GM13977 (cell line): ENCODE measurements at regions not wholly inside any gene's neighbourhood (a gene's known extent, or its start where the extent isn't known, plus 50 kb on each side); places are given as distances from the start of the nearest gene placed in this dataset.
"Not testable (repeated sequence)": the region's sequence is repeated elsewhere in the genome, so short reads cannot be mapped to it uniquely, and the experiment has no call there.

Source experiments
- DNase-seq: peaks from one replicate; pipeline ENCODE4 v3.0.0; 2012; ENCODE audit warnings: low spot score
- in situ Hi-C: fragments of 300-500 bp; cut with MboI; formaldehyde crosslinking; loops from one replicate; pipeline ENCODE4 v1.12.0; 2022; ENCODE audit warnings: low sequenced_read_pairs, low pct_unique_long_range_greater_than_20kb, mixed read lengths, inconsistent platforms; ENCODE audit not compliant: unreplicated experiment
- TF ChIP-seq, protein P1 (sequence below): IDR thresholded peaks from 2 replicates; pipeline ENCODE4 v1.5.1; 2012; ENCODE audit warnings: mild to moderate bottlenecking, control low read depth; ENCODE audit not compliant: insufficient read depth; ENCODE audit errors: extremely low read depth, missing control alignments

DNA sequence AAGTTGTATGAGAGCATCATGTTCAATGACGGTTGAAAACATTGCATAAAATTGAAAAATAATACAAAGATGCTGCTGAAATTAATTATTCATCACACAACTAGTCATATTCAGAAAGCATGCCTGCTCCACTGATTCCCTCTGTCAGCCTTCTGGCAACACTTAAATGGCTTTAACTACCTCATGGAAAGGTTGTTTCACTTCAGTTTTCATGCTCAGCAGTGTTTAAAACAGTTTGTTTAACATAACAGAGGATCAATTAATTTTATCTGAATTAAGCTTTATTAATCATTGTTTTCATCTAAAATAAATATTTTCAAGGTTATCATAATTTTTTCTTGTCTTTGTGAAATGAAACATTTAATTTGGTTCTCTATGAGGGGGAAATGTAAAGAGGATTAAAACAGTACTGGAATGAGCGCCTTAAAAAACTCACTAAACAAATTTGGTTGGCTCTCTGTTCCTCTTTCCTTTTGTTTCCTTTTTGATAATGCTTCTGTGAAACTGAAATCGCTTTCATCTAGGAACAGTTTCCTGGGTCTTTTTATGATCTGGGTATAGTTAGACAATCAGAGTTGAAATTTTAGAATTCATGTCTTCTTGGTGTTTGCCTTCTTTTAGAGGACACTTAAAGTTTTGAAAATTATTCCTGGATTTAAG, 427.4 kb downstream of the SH2D4B start:
- DNase-seq = peak; percentile 4
- in situ Hi-C loops = no loop called here
- TF ChIP-seq, protein P1, sequence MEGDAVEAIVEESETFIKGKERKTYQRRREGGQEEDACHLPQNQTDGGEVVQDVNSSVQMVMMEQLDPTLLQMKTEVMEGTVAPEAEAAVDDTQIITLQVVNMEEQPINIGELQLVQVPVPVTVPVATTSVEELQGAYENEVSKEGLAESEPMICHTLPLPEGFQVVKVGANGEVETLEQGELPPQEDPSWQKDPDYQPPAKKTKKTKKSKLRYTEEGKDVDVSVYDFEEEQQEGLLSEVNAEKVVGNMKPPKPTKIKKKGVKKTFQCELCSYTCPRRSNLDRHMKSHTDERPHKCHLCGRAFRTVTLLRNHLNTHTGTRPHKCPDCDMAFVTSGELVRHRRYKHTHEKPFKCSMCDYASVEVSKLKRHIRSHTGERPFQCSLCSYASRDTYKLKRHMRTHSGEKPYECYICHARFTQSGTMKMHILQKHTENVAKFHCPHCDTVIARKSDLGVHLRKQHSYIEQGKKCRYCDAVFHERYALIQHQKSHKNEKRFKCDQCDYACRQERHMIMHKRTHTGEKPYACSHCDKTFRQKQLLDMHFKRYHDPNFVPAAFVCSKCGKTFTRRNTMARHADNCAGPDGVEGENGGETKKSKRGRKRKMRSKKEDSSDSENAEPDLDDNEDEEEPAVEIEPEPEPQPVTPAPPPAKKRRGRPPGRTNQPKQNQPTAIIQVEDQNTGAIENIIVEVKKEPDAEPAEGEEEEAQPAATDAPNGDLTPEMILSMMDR = no peak

DNA sequence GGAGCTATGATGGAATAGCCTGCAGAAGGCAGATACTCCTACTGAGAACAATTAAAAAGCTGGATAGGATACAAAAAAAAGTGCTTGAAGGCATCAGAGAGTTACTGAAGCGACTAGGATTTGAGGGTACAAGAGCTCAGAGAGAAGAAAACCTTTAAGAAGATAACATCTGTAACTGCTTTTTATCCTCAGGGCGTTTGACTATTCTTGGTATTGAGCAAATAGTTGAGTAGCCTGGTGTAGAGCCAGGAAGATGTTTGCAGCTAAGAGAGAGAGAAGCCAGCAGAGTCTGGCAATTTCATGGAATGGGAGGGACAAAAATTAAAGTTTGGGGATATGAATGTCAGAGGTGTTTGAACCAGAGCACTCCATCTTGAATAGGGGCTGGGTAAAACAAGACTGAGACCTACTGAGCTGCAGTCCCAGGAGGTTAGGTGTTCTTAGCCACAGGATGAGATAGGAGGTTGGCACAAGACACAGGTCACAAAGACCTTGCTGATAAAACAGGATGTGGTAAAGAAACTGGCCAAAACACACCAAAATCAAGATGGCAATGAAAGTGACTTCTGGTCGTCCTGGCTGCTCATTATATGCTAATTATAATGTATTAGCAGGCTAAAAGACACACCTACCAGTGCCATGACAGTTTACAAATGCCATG, 428.8 kb downstream of the SH2D4B start:
- TF ChIP-seq, protein P1 = no peak
- in situ Hi-C loops = no loop called here
- no peak for DNase-seq

DNA sequence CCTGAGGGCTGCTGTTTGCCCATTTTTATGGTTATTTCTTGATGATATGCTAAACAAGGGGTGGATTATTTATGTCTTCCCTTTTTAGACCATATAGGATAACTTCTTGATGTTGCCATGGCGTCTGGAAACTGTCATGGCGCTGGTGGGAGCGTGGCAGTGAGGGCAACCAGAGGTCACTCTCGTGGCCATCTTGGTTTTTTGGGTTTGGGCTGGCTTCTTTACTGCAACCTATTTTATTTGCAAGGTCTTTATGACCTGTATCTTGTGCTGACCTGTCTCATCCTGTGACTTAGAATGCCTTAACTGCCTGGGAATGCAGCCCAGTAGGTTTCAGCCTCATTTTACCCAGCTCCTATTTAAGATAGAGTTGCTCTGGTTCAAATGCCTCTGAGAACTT, 429.7 kb downstream of the SH2D4B start:
- in situ Hi-C loops, DNase-seq: not testable (repeated sequence)

DNA sequence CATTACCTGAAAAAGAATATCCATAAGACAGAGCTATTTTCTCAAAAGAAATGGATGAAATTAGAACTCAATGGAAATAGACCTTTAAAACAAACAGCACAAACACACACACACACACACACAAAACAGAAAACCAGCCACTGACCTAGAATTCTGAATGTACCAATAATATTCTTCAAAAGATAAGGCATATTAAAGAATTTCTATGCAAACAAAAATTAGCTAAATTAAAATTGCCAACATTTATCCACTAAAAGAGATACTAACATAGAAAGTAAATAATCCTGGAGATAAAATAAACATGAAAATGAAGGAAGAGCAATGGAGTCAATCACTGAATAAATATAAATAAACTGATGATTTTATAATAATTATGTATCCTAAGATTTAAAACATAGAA, 431.2 kb downstream of the SH2D4B start:
- TF ChIP-seq, protein P1 = no peak
- DNase-seq = no peak

DNA sequence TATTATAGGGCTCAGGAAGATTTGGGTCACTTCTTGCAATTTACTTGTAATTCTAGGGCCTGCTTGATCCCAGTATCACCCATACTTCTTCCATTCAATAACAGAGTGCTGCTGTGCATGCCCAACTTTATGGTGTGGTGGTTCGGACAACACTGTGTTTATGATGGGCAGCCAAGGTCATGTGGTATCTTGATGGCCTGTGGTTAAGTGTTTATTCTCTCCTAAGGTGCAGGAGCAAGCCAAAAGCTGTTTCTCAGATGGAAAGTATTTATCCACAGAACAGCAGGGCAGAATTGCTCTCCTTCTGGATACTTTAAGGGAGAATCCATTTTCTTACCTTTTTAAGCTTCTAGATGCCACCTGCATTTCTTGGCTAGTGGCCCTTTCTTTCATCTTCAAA, 433.8 kb downstream of the SH2D4B start:
- DNase-seq = no peak
- TF ChIP-seq, protein P1 = no peak
- in situ Hi-C loops = no loop called here

More for the DNA sequence above, 431.2 kb downstream of the SH2D4B start:
- in situ Hi-C loops = no loop called here

DNA sequence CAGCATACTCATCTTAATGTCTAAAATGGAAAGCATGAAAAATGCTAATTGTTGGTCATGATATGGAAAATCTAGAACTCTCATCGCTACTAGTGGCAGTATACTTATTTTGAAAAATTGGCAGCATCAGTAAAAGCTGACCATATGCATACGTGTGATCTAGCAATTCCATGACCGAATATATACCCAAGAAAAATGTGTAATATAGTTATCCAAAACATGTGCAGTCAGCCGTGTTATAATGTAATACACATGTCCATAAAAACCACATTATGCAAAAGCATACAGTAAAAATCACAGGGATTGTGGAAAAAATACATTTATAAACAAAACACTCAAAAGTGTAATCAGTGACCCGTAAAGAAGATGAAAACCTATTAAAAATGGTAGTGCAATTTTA, 439.0 kb downstream of the SH2D4B start:
- TF ChIP-seq, protein P1 = no peak
- DNase-seq = no peak
- in situ Hi-C loops = no loop called here

DNA sequence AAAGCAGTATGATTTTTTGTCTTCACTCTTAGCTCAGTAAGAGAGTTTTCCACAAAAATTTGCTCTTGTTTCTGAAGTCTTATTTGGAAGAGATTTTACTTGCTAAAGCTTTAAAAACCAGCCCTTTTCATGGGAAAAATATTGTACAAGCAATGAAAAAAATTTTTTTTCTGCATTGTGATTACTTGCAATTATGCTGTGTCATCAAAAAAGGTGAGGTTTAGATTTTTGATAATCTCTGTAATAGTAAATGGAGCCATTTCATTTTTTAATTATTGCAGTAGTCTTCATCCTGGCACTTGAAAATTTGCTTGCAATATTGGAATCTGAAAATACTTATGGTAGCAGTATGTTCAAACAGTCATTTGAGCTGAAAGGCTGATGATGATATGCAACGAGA, 447.4 kb downstream of the SH2D4B start:
- DNase-seq = no peak
- TF ChIP-seq, protein P1 = no peak
- in situ Hi-C loops = no loop called here
